Gastroesophageal sphincter (tissue), 4 donors: ENCODE measurements at regions not wholly inside any gene's neighbourhood (a gene's known extent, or its start where the extent isn't known, plus 50 kb on each side); places are given as distances from the start of the nearest gene placed in this dataset.

Source experiments
- ATAC-seq: fragments of 150-250 bp; one replicate; pipeline ENCODE4 v1.9.1; 2016; ENCODE audit warnings: mild to moderate bottlenecking, moderate library complexity
- H3K27ac ChIP-seq, 4 donors: fragments of 200-600 bp; sonication (generic) in 3 of 4; 1 replicate in 3 of 4; 2 replicates in 1 of 4; pipeline ENCODE4 v1.5.1; 2016 to 2019
- H3K27me3 ChIP-seq: fragments of 200-600 bp; sonication (generic); one replicate; pipeline ENCODE4 v1.5.1; 2019
- H3K36me3 ChIP-seq, 2 donors: fragments of 200-600 bp; sonication (generic); one replicate each; pipeline ENCODE4 v1.5.1; 2019; ENCODE audit warnings: control low read depth in 1 of 2
- H3K4me1 ChIP-seq, 3 donors: fragments of 200-600 bp; sonication (generic); 1 replicate in 2 of 3; 2 replicates in 1 of 3; pipeline ENCODE4 v1.5.1; 2016 to 2019; ENCODE audit warnings: control low read depth in 2 of 3
- H3K4me3 ChIP-seq, 2 donors: fragments of 200-600 bp; sonication (generic); one replicate each; pipeline ENCODE4 v1.5.1; 2019; ENCODE audit warnings: mild to moderate bottlenecking in 1 of 2, moderate library complexity in 1 of 2
- H3K9me3 ChIP-seq, 3 donors: fragments of 200-600 bp; sonication (generic); one replicate each; pipeline ENCODE4 v1.5.1; 2017 to 2019; ENCODE audit warnings: control low read depth in 2 of 3
- CTCF ChIP-seq, 4 experiments: fragments of 200-600 bp in 2 of 4; fragments of 450-650 bp in 2 of 4; sonication (generic) in 1 of 4; IDR thresholded peaks; one replicate each; pipeline ENCODE4 v1.5.1; 2017 to 2019; ENCODE audit warnings: antibody characterized with exemption in 4 of 4, mild to moderate bottlenecking in 2 of 4, moderate library complexity in 2 of 4
- EP300 ChIP-seq: sonication (generic); formaldehyde crosslinking; IDR thresholded peaks from one replicate; pipeline ENCODE4 v1.6.1; 2017; ENCODE audit warnings: antibody characterized with exemption, mild to moderate bottlenecking
- POLR2A ChIP-seq, 2 donors: fragments of 450-650 bp; IDR thresholded peaks; one replicate each; pipeline ENCODE4 v1.6.1; 2017; ENCODE audit warnings: antibody characterized with exemption in 2 of 2, mild to moderate bottlenecking in 2 of 2, moderate library complexity in 1 of 2
- POLR2AphosphoS5 ChIP-seq: sonication (generic); formaldehyde crosslinking; IDR thresholded peaks from one replicate; pipeline ENCODE4 v1.6.1; 2017; ENCODE audit warnings: antibody characterized with exemption
- WGBS, 2 donors: methylation state at CpG; one replicate each; pipeline ENCODE4 v1.1.5; 2018; ENCODE audit warnings: low coverage in 1 of 2; 5-methylcytosine and 5-hydroxymethylcytosine counted together

- ATAC-seq = no peak
- no peak overlapping the region for H3K27ac ChIP-seq
- H3K27me3 ChIP-seq = no peaks in the 10 kb centered on the region
- H3K4me1 ChIP-seq = no peaks in the 10 kb centered on the region
- no peak for TF ChIP-seq POLR2AphosphoS5
- TF ChIP-seq POLR2A (IDR thresholded peaks at IDR 0.05) = no peak
- TF ChIP-seq CTCF (IDR thresholded peaks at IDR 0.05) = no peak
- no peak for TF ChIP-seq EP300
- H3K4me3 ChIP-seq = no peak overlapping the region
- no peaks in the 10 kb centered on the region for H3K9me3 ChIP-seq
- no peaks in the 10 kb centered on the region for H3K36me3 ChIP-seq
These were observed 77.4 kb upstream of the SEM1 start for GRCh38 chr7:96786998-96787395.

- Histone ChIP-seq H3K36me3 (no peaks in the 10 kb centered on the region), H3K27ac (no peak overlapping the region), H3K4me1 (no peaks in the 10 kb centered on the region), H3K9me3 (no peaks in the 10 kb centered on the region), H3K4me3 (no peak overlapping the region), H3K27me3 (no peaks in the 10 kb centered on the region)
- TF ChIP-seq POLR2AphosphoS5 (no peak), POLR2A (IDR thresholded peaks at IDR 0.05) (no peak), EP300 (no peak), CTCF (IDR thresholded peaks at IDR 0.05) (no peak)
- no peak for ATAC-seq
These were observed 80.3 kb upstream of the SEM1 start for GRCh38 chr7:96789914-96790313.

GRCh38 chr7:96792115-96792514 is 82.5 kb upstream of the SEM1 start:
- 47 to 61% methylated on average over 2 of the region's 2 CpGs for WGBS, 2 donors
- no peaks in the 10 kb centered on the region for H3K4me1 ChIP-seq
- H3K4me3 ChIP-seq = no peak overlapping the region
- no peak for TF ChIP-seq CTCF (IDR thresholded peaks at IDR 0.05)
- no peak for TF ChIP-seq POLR2AphosphoS5
- no peak for TF ChIP-seq EP300
- no peak for TF ChIP-seq POLR2A (IDR thresholded peaks at IDR 0.05)
- H3K36me3 ChIP-seq = no peaks in the 10 kb centered on the region
- no peaks in the 10 kb centered on the region for H3K27me3 ChIP-seq
- H3K9me3 ChIP-seq = no peaks in the 10 kb centered on the region
- no peak overlapping the region for H3K27ac ChIP-seq
- ATAC-seq = no peak

- no peaks in the 10 kb centered on the region for H3K27me3 ChIP-seq
- no peak overlapping the region for H3K27ac ChIP-seq
- no peaks in the 10 kb centered on the region for H3K4me1 ChIP-seq
- H3K9me3 ChIP-seq = no peaks in the 10 kb centered on the region
- H3K36me3 ChIP-seq = no peaks in the 10 kb centered on the region
- 88% methylated on average over 2 of the region's 2 CpGs for WGBS, 2 donors
- no peak for ATAC-seq
- no peak overlapping the region for H3K4me3 ChIP-seq
- TF ChIP-seq POLR2A (IDR thresholded peaks at IDR 0.05) = no peak
These were observed 84.4 kb upstream of the SEM1 start for GRCh38 chr7:96794063-96794462.

GRCh38 chr7:96800122-96800521 is 90.5 kb upstream of the SEM1 start:
- H3K4me3 ChIP-seq = no peak overlapping the region
- 80% methylated on average over 3 of the region's 3 CpGs for WGBS, 2 donors
- H3K9me3 ChIP-seq = no peaks in the 10 kb centered on the region
- no peaks in the 10 kb centered on the region for H3K27me3 ChIP-seq
- no peak overlapping the region for H3K27ac ChIP-seq
- no peaks in the 10 kb centered on the region for H3K36me3 ChIP-seq
- no peak for ATAC-seq
- H3K4me1 ChIP-seq = no peaks in the 10 kb centered on the region
- no peak for TF ChIP-seq CTCF (IDR thresholded peaks at IDR 0.05)
- no peak for TF ChIP-seq POLR2A (IDR thresholded peaks at IDR 0.05)
- TF ChIP-seq POLR2AphosphoS5 = no peak
- no peak for TF ChIP-seq EP300

- no peaks in the 10 kb centered on the region for H3K9me3 ChIP-seq
- TF ChIP-seq POLR2AphosphoS5 = no peak
- no peak for TF ChIP-seq EP300
- no peak for TF ChIP-seq CTCF (IDR thresholded peaks at IDR 0.05)
- no peak for TF ChIP-seq POLR2A (IDR thresholded peaks at IDR 0.05)
- no peak for ATAC-seq
- H3K27ac ChIP-seq = no peak overlapping the region
- no peaks in the 10 kb centered on the region for H3K27me3 ChIP-seq
- no peaks in the 10 kb centered on the region for H3K36me3 ChIP-seq
- H3K4me1 ChIP-seq = no peaks in the 10 kb centered on the region
- no peak overlapping the region for H3K4me3 ChIP-seq
- WGBS, 2 donors = 20 to 43% methylated on average over 1 to 2 of the region's 2 CpGs
These were observed 91.2 kb upstream of the SEM1 start for GRCh38 chr7:96800824-96801223.
